ENCODE measurements at regions not wholly inside any gene's neighbourhood (a gene's known extent, or its start where the extent isn't known, plus 50 kb on each side); places are given as distances from the start of the nearest gene placed in this dataset.

DNA sequence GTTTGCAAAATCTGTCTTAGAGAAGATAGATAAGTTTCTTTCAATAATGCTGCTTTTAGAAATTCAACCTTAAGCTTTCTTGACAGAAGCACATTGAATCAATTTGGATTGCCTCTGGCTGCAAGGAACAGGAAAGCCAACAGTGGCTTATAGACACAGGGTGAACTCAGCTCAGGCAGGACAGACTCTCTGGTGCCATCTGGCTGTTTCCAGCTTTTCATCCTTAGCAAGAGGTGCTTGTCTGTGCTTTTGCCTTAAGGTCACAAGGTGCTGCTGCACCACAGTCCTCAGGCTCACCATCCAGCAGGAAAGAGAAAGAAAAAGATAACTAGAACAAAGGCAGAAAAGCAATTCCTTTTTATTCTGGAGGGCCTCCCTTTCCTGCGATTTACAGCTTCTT, 93.7 kb upstream of the ETS2 start:
- DNase-seq = no peak

GRCh38 chr21:38712664-38713063, 93.1 kb upstream of the ETS2 start:
- DNase-seq = no peak

DNA sequence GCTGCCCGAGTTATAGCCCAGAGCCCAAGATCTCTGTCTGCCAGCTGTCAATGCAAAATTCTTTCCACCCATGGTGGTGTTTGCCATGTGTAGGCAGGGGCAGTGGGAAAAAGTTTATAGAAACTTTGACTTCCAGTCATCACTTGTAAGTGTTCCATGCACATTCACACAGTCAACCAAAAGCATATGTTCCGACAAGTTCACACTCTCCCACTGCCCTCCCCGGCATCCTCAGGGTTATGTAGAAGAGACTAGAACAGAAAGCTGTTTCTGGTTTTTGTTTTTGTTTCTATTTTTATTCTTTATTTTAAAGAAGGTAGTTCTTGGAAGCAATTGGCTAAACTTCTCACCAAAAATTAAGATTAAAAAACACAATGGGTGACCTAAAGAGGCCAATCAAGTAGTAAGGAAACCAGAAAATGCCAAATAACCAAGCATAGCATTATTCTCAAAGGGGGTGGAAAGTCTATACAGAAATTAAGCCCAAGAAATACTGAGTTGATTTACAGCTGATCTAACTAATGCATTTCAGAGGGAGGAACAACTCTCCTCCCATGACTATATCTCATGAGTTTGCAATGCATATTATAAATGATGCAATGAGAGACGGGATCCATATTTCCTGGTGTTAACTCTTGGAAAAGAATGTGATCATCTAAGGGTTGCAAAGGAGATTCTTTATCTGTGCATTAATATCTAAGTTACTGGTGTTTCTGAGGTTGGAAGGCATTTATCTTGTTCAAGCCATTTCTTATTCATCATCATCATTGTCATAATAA, 91.5 kb upstream of the ETS2 start:
- DNase-seq = no peak

GRCh38 chr21:38714999-38715398, 90.7 kb upstream of the ETS2 start:
- no peak for DNase-seq

GRCh38 chr21:38716088-38716487, 89.6 kb upstream of the ETS2 start:
- no peak for DNase-seq

- DNase-seq = no peak
Observed at GRCh38 chr21:38716942-38717341, 88.8 kb upstream of the ETS2 start.

DNA sequence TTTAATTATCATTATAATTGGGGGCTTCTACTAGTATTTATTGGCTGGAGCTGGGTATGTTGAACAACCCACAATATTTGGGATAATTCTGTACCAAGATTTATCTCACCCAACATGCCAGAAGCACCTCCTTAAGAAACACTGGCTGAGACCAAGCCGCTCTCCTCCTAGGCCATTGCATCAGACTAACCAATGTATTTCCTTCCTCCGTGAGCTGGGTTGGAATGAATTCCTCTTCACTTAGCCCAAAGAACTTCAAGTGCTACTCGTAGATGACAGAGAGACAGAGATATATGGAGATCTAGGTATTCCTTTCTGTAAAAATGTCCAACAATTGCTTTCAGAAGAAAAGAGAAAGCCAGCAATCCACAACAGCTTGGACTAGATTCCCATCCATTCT, 87.2 kb upstream of the ETS2 start:
- DNase-seq = no peak

GRCh38 chr21:38720074-38720473, 85.7 kb upstream of the ETS2 start:
- no peak for DNase-seq

- DNase-seq = no peak
Observed at GRCh38 chr21:38721055-38721454, 84.7 kb upstream of the ETS2 start.

DNA sequence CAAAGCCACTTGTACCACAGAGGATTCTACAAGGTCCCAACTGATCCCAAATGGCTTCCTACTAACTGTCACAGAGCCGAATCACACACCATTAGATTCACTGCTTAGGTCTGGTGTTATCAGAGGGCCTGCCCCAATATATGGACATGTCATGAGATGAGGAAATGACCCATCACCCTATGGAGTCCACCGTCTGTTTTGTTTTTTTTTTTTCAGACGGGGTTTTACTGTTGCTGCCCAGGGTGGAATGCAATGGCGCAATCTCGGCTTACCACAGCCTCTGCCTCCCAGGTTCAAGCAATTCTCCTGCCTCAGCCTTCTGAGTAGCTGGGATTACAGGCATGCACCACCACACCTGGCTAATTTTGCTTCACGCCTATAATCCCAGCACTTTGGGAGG, 83.8 kb upstream of the ETS2 start:
- DNase-seq = no peak

GRCh38 chr21:38725196-38726157, 80.3 kb upstream of the ETS2 start:
- no peak for DNase-seq

- no peak for DNase-seq
Observed at GRCh38 chr21:38726482-38726881, 79.2 kb upstream of the ETS2 start.

GRCh38 chr21:38729291-38729690, 76.4 kb upstream of the ETS2 start:
- no peak for DNase-seq

- DNase-seq = no peak
Observed at GRCh38 chr21:38729754-38730379, 75.9 kb upstream of the ETS2 start.

- peak; percentile 82 for DNase-seq
Observed at GRCh38 chr21:38733972-38734546, 71.7 kb upstream of the ETS2 start.

DNA sequence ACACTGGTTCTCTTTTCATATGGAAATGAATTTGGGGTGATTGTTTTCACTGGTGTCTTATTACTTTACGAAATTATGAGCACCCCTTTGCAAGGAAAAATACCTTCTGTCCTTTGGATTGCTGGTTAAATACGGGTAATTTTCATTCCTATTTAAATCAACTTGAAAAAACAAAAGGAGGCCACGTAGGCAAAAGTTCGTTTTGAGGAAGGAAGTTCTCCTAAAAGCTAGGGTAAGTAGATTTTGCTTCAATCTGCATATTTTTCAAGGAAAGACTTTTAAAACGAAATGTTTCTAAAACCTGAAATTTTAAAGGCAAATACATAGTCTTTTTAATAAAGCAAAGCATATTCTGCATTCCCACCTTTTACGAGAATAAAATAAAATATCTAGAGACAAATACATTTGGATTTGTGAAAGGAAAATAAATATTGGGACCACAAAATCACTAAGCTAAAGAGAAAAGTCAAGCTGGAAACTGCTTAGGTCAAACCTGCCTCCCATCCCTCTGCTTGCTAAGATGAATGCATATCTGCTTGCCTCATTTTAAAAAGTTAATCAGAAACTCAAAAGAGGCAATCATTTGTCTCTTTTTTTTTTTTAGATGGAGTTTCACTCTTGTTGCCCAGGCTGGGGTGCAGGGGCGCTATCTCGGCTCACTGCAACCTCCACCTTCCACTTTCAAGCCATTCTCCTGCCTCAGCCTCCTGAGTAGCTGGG, 70.9 kb upstream of the ETS2 start:
- DNase-seq = no peak

- no peak for DNase-seq
Observed at GRCh38 chr21:38735626-38736206, 70.0 kb upstream of the ETS2 start.

DNA sequence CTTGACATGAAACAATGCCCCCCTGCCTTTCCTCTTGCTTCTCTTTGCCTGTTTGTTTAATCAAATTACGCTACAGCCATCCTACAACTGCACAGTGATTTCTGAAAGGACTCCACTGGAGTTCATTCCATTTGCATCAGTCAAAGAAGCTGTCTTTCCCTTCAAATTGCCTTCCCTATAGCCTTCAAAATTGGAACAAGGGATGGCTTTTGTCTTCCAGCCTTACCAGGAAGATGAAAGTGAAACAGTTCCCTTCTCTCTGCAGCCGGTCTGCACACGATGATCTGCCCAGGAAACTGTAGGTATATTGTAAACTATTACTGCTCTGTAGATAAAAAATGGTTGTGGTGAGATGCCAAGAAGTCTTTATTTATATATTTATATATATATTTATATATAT, 65.6 kb upstream of the ETS2 start:
- no peak for DNase-seq

- DNase-seq = no peak
Observed at GRCh38 chr21:38741092-38741949, 64.4 kb upstream of the ETS2 start.

- DNase-seq = no peak
Observed at GRCh38 chr21:38741950-38742256, 63.8 kb upstream of the ETS2 start.

GRCh38 chr21:38742580-38743260, 63.0 kb upstream of the ETS2 start:
- DNase-seq = no peak
